Peyer's patch (tissue), 4 donors: ENCODE measurements at regions not wholly inside any gene's neighbourhood (a gene's known extent, or its start where the extent isn't known, plus 50 kb on each side); places are given as distances from the start of the nearest gene placed in this dataset.
"Not testable (repeated sequence)": the region's sequence is repeated elsewhere in the genome, so short reads cannot be mapped to it uniquely, and the experiment has no call there.

Experiments
- POLR2A ChIP-seq, 2 donors: fragments of 450-650 bp; IDR thresholded peaks; one replicate each; pipeline ENCODE4 v1.5.1; 2017; ENCODE audit warnings: antibody characterized with exemption in 2 of 2, mild to moderate bottlenecking in 2 of 2, moderate library complexity in 2 of 2
- TF ChIP-seq, protein P1 (sequence below), 6 experiments: fragments of 450-650 bp in 4 of 6; fragments of 200-600 bp in 2 of 6; sonication (generic) in 1 of 6; IDR thresholded peaks; one replicate each; pipeline ENCODE4 v1.5.1; 2017 to 2019; ENCODE audit warnings: antibody characterized with exemption in 6 of 6, mild to moderate bottlenecking in 3 of 6, moderate library complexity in 1 of 6

DNA sequence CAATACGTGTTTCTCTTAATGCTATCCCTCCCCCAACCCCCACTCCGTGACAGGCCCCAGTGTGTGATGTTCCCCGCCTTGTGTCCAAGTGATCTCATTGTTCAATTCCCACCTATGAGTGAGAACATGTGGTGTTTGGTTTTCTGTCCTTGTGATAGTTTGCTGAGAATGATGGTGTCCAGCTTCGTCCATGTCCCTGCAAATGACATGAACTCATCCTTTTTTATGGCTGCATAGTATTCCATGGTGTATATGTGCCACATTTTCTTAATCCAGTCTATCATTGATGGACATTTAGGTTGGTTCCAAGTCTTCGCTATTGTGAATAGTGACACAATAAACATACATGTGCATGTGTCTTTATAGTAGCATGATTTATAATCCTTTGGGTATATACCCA lies 52.5 kb downstream of the KIAA0408 start:
- TF ChIP-seq, protein P1, sequence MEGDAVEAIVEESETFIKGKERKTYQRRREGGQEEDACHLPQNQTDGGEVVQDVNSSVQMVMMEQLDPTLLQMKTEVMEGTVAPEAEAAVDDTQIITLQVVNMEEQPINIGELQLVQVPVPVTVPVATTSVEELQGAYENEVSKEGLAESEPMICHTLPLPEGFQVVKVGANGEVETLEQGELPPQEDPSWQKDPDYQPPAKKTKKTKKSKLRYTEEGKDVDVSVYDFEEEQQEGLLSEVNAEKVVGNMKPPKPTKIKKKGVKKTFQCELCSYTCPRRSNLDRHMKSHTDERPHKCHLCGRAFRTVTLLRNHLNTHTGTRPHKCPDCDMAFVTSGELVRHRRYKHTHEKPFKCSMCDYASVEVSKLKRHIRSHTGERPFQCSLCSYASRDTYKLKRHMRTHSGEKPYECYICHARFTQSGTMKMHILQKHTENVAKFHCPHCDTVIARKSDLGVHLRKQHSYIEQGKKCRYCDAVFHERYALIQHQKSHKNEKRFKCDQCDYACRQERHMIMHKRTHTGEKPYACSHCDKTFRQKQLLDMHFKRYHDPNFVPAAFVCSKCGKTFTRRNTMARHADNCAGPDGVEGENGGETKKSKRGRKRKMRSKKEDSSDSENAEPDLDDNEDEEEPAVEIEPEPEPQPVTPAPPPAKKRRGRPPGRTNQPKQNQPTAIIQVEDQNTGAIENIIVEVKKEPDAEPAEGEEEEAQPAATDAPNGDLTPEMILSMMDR (IDR thresholded peaks at IDR 0.05): not testable (repeated sequence)
- TF ChIP-seq POLR2A (IDR thresholded peaks at IDR 0.05): not testable (repeated sequence)
